Testis (tissue), 2 donors: ENCODE measurements at regions not wholly inside any gene's neighbourhood (a gene's known extent, or its start where the extent isn't known, plus 50 kb on each side); places are given as distances from the start of the nearest gene placed in this dataset.

Experiments
- DNase-seq: peaks from one replicate; pipeline ENCODE4 v3.0.0-alpha.2; 2019
- H3K27ac ChIP-seq, 2 donors: fragments of 200-600 bp; sonication (generic); one replicate each; pipeline ENCODE4 v1.5.1; 2019
- H3K27me3 ChIP-seq: fragments of 200-600 bp; sonication (generic); one replicate; pipeline ENCODE4 v1.5.1; 2019
- H3K36me3 ChIP-seq: fragments of 200-600 bp; sonication (generic); one replicate; pipeline ENCODE4 v1.5.1; 2017; ENCODE audit warnings: low read depth; ENCODE audit errors: missing control alignments
- H3K4me1 ChIP-seq: fragments of 200-600 bp; sonication (generic); one replicate; pipeline ENCODE4 v1.5.1; 2019
- H3K4me3 ChIP-seq, 2 donors: fragments of 200-600 bp; sonication (generic); one replicate each; pipeline ENCODE4 v1.5.1; 2017 to 2019
- H3K9me3 ChIP-seq: fragments of 200-600 bp; sonication (generic); one replicate; pipeline ENCODE4 v1.5.1; 2017
- POLR2A ChIP-seq: fragments of 450-650 bp; IDR thresholded peaks from one replicate; pipeline ENCODE4 v1.6.1; 2017; ENCODE audit warnings: antibody characterized with exemption, mild to moderate bottlenecking, moderate library complexity
- WGBS, 2 donors: methylation state at CpG; one replicate each; pipeline ENCODE4 v1.1.5; 2018; 5-methylcytosine and 5-hydroxymethylcytosine counted together
- intact Hi-C: fragments of 100-400 bp; cut with DNase I; formaldehyde crosslinking; loops from one replicate; pipeline ENCODE4 v1.15.1; 2023; ENCODE audit warnings: low total_unique reads
- TF ChIP-seq, protein P1 (sequence below), 3 experiments: fragments of 450-650 bp in 2 of 3; fragments of 200-600 bp in 1 of 3; sonication (generic) in 1 of 3; IDR thresholded peaks; one replicate each; pipeline ENCODE4 v1.5.1; 2016 to 2019; ENCODE audit warnings: antibody characterized with exemption in 3 of 3, mild to moderate bottlenecking in 2 of 3, moderate library complexity in 1 of 3

- DNase-seq: no peak
- intact Hi-C loops: no loop called here
- WGBS, 2 donors: 77% methylated on average over 3 of the region's 3 CpGs
Observed at GRCh38 chr4:117664706-117665444, 369.4 kb upstream of the NDST3 start.

GRCh38 chr4:117676153-117676552 is 358.1 kb upstream of the NDST3 start:
- DNase-seq: no peak
- H3K27ac ChIP-seq: no peak overlapping the region
- intact Hi-C loops: no loop called here
- H3K36me3 ChIP-seq: no peaks in the 10 kb centered on the region
- H3K27me3 ChIP-seq: no peaks in the 10 kb centered on the region
- no peak overlapping the region for H3K4me3 ChIP-seq
- no peaks in the 10 kb centered on the region for H3K4me1 ChIP-seq
- no peaks in the 10 kb centered on the region for H3K9me3 ChIP-seq
- TF ChIP-seq, protein P1, sequence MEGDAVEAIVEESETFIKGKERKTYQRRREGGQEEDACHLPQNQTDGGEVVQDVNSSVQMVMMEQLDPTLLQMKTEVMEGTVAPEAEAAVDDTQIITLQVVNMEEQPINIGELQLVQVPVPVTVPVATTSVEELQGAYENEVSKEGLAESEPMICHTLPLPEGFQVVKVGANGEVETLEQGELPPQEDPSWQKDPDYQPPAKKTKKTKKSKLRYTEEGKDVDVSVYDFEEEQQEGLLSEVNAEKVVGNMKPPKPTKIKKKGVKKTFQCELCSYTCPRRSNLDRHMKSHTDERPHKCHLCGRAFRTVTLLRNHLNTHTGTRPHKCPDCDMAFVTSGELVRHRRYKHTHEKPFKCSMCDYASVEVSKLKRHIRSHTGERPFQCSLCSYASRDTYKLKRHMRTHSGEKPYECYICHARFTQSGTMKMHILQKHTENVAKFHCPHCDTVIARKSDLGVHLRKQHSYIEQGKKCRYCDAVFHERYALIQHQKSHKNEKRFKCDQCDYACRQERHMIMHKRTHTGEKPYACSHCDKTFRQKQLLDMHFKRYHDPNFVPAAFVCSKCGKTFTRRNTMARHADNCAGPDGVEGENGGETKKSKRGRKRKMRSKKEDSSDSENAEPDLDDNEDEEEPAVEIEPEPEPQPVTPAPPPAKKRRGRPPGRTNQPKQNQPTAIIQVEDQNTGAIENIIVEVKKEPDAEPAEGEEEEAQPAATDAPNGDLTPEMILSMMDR (IDR thresholded peaks at IDR 0.05): no peak
- TF ChIP-seq POLR2A: no peak
- WGBS, 2 donors: 0 to 34% methylated on average over 1 of the region's 1 CpG

More at GRCh38 chr4:117664706-117665444, 369.4 kb upstream of the NDST3 start:
- no peaks in the 10 kb centered on the region for H3K4me1 ChIP-seq
- no peaks in the 10 kb centered on the region for H3K9me3 ChIP-seq
- TF ChIP-seq, protein P1 (IDR thresholded peaks at IDR 0.05): no peak
- TF ChIP-seq POLR2A: no peak
- no peaks in the 10 kb centered on the region for H3K36me3 ChIP-seq
- no peak overlapping the region for H3K27ac ChIP-seq
- no peak overlapping the region for H3K4me3 ChIP-seq
- no peaks in the 10 kb centered on the region for H3K27me3 ChIP-seq

GRCh38 chr4:117678861-117679260 is 355.4 kb upstream of the NDST3 start:
- WGBS, 2 donors: 79 to 80% methylated on average over 4 of the region's 4 CpGs
- Histone ChIP-seq H3K27me3 (no peaks in the 10 kb centered on the region), H3K27ac (no peak overlapping the region), H3K4me1 (no peaks in the 10 kb centered on the region), H3K36me3 (no peaks in the 10 kb centered on the region), H3K9me3 (no peaks in the 10 kb centered on the region), H3K4me3 (no peak overlapping the region)
- intact Hi-C loops: no loop called here
- TF ChIP-seq, protein P1 (IDR thresholded peaks at IDR 0.05): no peak
- no peak for TF ChIP-seq POLR2A
- DNase-seq: no peak

DNA sequence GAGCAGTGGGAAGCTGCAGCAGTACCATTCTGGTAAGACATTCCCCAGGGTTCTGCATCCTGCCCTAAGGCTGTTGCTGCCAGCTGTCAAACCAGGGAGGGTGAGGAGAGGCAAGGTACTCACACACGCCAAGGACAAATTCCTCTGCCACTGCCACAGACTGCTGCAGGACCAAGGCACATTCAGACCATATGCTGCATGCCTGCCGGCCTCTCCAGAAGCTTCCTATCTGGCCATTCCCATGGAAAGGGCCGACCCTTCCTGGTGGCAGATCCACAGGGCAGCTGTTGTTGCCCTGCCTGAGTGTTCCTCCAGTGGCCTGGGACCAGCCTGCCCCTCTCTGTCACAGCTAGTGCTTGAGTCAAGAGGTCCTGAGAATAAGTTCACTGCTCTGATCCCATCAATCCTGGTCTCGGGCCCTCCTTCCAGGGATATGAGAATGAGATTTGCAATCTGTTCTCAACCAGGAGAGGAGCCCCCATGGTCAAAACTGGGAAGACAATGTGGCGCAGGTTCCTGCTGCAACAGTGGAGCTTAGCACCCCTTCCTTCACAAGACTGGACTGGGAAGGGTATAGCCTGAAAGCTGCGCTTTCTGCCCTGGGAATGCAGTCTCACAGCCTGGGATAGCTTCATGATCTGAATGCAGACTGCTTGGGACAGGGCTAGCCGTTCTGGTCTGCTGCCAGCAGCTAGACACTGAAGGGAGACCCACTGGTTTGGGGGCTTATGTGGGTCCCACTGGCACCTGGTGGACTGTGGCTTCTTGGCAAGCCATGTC is 342.5 kb upstream of the NDST3 start:
- WGBS, 2 donors: 84 to 92% methylated on average over 5 to 7 of the region's 7 CpGs
- no peaks in the 10 kb centered on the region for H3K4me1 ChIP-seq
- intact Hi-C loops: no loop called here
- DNase-seq: no peak
- no peaks in the 10 kb centered on the region for H3K9me3 ChIP-seq
- no peaks in the 10 kb centered on the region for H3K36me3 ChIP-seq
- H3K4me3 ChIP-seq: no peak overlapping the region
- H3K27me3 ChIP-seq: no peaks in the 10 kb centered on the region
- no peak overlapping the region for H3K27ac ChIP-seq
- no peak for TF ChIP-seq POLR2A
- TF ChIP-seq, protein P1 (IDR thresholded peaks at IDR 0.05): no peak
